ENCODE measurements at regions not wholly inside any gene's neighbourhood (a gene's known extent, or its start where the extent isn't known, plus 50 kb on each side); places are given as distances from the start of the nearest gene placed in this dataset.

DNA sequence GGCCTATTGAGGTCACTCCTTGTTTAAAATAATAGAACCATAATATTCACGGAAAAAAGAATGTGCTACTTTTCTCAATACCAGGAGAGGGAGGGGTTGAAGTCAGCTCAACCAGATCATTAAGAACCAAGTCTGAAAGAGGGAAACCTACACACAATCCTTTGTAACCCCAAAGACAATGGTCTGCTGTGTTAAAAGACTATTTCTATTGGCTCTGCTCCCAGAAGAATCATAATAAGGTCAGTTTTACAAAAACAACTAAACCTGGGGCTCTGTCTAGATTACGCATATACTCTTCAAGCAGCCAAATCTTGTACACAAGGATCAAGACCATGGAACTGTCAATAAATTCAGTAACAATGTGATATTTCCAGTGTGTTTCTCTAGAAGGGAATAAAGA, 177.2 kb upstream of the CRIM1 start:
- Histone ChIP-seq H3K4me1 (ENCODE audit: insufficient read depth, low read length) (no peaks in the 10 kb centered on the region), H3K27me3 (ENCODE audit: low read length) (no peaks in the 10 kb centered on the region; the same call in 1 of the 2 replicates), H3K9me3 (ENCODE audit: low read length) (no peaks in the 10 kb centered on the region), H3K36me3 (ENCODE audit: low read depth, low read length) (no peaks in the 10 kb centered on the region), H3K79me2 (ENCODE audit: low read length) (no peaks in the 10 kb centered on the region), H4K20me1 (ENCODE audit: low read length) (no peaks in the 10 kb centered on the region), H3K9ac (ENCODE audit: low read length) (no peak overlapping the region), H2AFZ (ENCODE audit: low read length) (no peak overlapping the region), H3K9me2 (replicated peaks; ENCODE audit: low read length) (no peaks in the 10 kb centered on the region), H3K27ac (ENCODE audit: low read length) (no peak overlapping the region), H3K4me3 (ENCODE audit: low read length) (no peak overlapping the region), H3F3A (ENCODE audit: low read length, unreplicated experiment) (no peaks in the 10 kb centered on the region), H3K4me2 (ENCODE audit: low read length) (no peak overlapping the region)
- BruUV-seq (replicated peaks) = no TSS peak
- ChIA-PET CTCF (no interaction called here), POLR2A (ENCODE audit: unreplicated experiment) (no interaction called here)
- no peak for TF ChIP-seq EZH2phosphoT487 (IDR thresholded peaks at IDR 0.05; ENCODE audit: borderline replicate concordance, low read length)
- intact Hi-C loops (cut with micrococcal nuclease) = no loop called here
- DNase-seq = no peak
- no peak for ATAC-seq

DNA sequence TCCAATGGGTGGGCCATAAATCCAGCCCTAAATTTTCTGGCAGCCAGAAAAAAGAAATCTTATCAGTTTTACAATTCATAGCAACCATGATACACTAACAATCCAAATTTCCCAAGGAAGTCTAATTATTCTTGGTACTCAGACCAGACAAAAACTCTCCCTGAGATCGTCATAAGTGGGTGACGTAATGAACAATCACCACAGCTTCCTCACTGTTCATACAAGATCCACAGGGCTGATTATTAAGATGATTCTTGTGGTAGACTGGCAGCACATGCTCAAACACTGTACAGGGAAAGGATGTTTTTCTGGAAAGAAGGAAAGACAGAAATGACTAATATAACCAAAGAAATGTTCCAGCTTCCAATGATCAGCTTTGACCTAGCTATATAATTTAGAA, 178.3 kb upstream of the CRIM1 start:
- POLR2A ChIA-PET (ENCODE audit: unreplicated experiment) = no interaction called here
- H3K9ac ChIP-seq (ENCODE audit: low read length) = no peak overlapping the region
- no peak overlapping the region for H3K27ac ChIP-seq (ENCODE audit: low read length)
- no peak overlapping the region for H2AFZ ChIP-seq (ENCODE audit: low read length)
- ATAC-seq (no peak), DNase-seq (no peak)
- no peaks in the 10 kb centered on the region for H3K9me2 ChIP-seq (replicated peaks; ENCODE audit: low read length)
- H4K20me1 ChIP-seq (ENCODE audit: low read length) = no peaks in the 10 kb centered on the region
- no peaks in the 10 kb centered on the region for H3K9me3 ChIP-seq (ENCODE audit: low read length)
- no peaks in the 10 kb centered on the region for H3K4me1 ChIP-seq (ENCODE audit: insufficient read depth, low read length)
- H3K36me3 ChIP-seq (ENCODE audit: low read depth, low read length) = no peaks in the 10 kb centered on the region
- intact Hi-C loops (cut with micrococcal nuclease) = no loop called here
- CTCF ChIA-PET = no interaction called here
- no peak for TF ChIP-seq EZH2 (IDR thresholded peaks at IDR 0.05; ENCODE audit: low read length, unreplicated experiment)
- no peaks in the 10 kb centered on the region for H3K79me2 ChIP-seq (ENCODE audit: low read length)
- no peak overlapping the region for H3K4me2 ChIP-seq (ENCODE audit: low read length)
- H3K27me3 ChIP-seq (ENCODE audit: low read length) = no peaks in the 10 kb centered on the region; the same call in 1 of the 2 replicates
- H3K4me3 ChIP-seq (ENCODE audit: low read length) = no peak overlapping the region
- BruUV-seq (replicated peaks) = no TSS peak
- no peaks in the 10 kb centered on the region for H3F3A ChIP-seq (ENCODE audit: low read length, unreplicated experiment)

DNA sequence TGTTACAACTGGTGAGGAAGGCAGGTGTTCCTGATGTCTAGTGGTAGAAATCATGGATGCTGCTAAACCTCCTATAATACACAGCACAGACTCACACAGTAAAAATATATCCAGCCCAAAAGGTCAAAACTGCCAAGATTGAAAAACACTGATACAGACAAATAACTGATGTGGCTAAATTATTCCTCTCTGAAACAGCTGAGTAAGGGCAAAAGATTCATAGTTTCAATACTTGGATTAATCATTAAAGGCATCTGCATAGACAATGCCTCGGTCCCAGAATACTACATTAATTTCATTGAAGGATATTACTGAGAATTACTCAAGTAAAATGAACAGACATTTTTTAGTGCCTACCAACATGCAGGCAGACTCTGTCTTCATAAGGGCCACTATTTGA, 180.7 kb upstream of the CRIM1 start:
- TF ChIP-seq, protein P1, sequence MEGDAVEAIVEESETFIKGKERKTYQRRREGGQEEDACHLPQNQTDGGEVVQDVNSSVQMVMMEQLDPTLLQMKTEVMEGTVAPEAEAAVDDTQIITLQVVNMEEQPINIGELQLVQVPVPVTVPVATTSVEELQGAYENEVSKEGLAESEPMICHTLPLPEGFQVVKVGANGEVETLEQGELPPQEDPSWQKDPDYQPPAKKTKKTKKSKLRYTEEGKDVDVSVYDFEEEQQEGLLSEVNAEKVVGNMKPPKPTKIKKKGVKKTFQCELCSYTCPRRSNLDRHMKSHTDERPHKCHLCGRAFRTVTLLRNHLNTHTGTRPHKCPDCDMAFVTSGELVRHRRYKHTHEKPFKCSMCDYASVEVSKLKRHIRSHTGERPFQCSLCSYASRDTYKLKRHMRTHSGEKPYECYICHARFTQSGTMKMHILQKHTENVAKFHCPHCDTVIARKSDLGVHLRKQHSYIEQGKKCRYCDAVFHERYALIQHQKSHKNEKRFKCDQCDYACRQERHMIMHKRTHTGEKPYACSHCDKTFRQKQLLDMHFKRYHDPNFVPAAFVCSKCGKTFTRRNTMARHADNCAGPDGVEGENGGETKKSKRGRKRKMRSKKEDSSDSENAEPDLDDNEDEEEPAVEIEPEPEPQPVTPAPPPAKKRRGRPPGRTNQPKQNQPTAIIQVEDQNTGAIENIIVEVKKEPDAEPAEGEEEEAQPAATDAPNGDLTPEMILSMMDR (conservative IDR thresholded peaks at IDR 0.05; ENCODE audit: low read depth, low read length) = no peak
- no peak for TF ChIP-seq EZH2phosphoT487 (IDR thresholded peaks at IDR 0.05; ENCODE audit: borderline replicate concordance, low read length)
- no peak for TF ChIP-seq EZH2 (IDR thresholded peaks at IDR 0.05; ENCODE audit: low read length, unreplicated experiment)
- CTCF ChIA-PET = no interaction called here
- H3K9ac ChIP-seq (ENCODE audit: low read length) = no peak overlapping the region
- intact Hi-C loops (cut with micrococcal nuclease) = no loop called here
- no peaks in the 10 kb centered on the region for H3K9me3 ChIP-seq (ENCODE audit: low read length)
- H3K79me2 ChIP-seq (ENCODE audit: low read length) = no peaks in the 10 kb centered on the region
- no peak overlapping the region for H3K4me2 ChIP-seq (ENCODE audit: low read length)
- no peak for DNase-seq
- H3K27me3 ChIP-seq (ENCODE audit: low read length) = peaks cover 4% of the 10 kb centered on the region; the same call in 1 of the 2 replicates
- BruUV-seq (replicated peaks) = no TSS peak
- POLR2A ChIA-PET (ENCODE audit: unreplicated experiment) = no interaction called here
- H4K20me1 ChIP-seq (ENCODE audit: low read length) = no peaks in the 10 kb centered on the region
- H3K9me2 ChIP-seq (replicated peaks; ENCODE audit: low read length) = no peaks in the 10 kb centered on the region
- no peak overlapping the region for H2AFZ ChIP-seq (ENCODE audit: low read length)
- no peak overlapping the region for H3K27ac ChIP-seq (ENCODE audit: low read length)
- no peak overlapping the region for H3K4me3 ChIP-seq (ENCODE audit: low read length)
- no peaks in the 10 kb centered on the region for H3K36me3 ChIP-seq (ENCODE audit: low read depth, low read length)
- H3F3A ChIP-seq (ENCODE audit: low read length, unreplicated experiment) = no peaks in the 10 kb centered on the region
- H3K4me1 ChIP-seq (ENCODE audit: insufficient read depth, low read length) = no peaks in the 10 kb centered on the region
- no peak for ATAC-seq

DNA sequence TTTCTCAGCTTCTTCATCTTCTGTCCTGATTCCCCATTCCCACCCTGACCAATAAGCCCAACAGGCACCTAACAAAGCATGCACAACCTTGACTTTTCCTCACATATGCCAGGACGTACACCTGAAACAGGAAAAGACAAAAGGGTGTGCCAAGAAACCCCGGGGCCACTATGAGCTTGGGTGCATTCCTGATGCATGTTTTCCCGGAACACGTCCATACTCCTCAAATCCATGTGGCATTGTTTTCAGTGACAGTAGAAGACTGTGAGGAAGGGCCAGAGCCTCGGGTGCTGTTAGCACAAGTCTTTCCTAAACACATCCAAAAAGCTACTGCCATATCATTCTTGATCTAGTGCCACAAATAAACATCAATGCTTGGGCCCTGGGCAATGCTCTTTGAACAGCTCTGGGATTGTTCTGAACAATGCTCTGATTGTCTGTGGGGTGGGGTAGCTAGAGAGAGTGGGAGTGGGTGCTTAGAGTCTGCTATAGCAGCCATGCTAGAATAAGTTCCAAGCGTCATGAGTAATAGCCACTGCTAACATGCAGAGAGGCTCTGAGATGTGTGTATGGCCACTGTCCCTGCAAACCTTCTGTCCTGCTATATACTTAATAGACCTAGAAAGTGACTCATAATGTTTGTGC, 181.7 kb upstream of the CRIM1 start:
- no TSS peak for BruUV-seq (replicated peaks)
- CTCF ChIA-PET = no interaction called here
- intact Hi-C loops (cut with micrococcal nuclease) = no loop called here

More for the DNA sequence above, 181.7 kb upstream of the CRIM1 start:
- Histone ChIP-seq H2AFZ (ENCODE audit: low read length) (no peak overlapping the region), H3K36me3 (ENCODE audit: low read depth, low read length) (no peaks in the 10 kb centered on the region), H3K4me3 (ENCODE audit: low read length) (no peak overlapping the region), H4K20me1 (ENCODE audit: low read length) (no peaks in the 10 kb centered on the region), H3K4me2 (ENCODE audit: low read length) (no peak overlapping the region), H3K4me1 (ENCODE audit: insufficient read depth, low read length) (no peaks in the 10 kb centered on the region), H3K79me2 (ENCODE audit: low read length) (no peaks in the 10 kb centered on the region), H3F3A (ENCODE audit: low read length, unreplicated experiment) (no peaks in the 10 kb centered on the region), H3K9me2 (replicated peaks; ENCODE audit: low read length) (no peaks in the 10 kb centered on the region), H3K27ac (ENCODE audit: low read length) (no peak overlapping the region), H3K27me3 (ENCODE audit: low read length) (peaks cover 9% of the 10 kb centered on the region; the same call in 1 of the 2 replicates), H3K9ac (ENCODE audit: low read length) (no peak overlapping the region), H3K9me3 (ENCODE audit: low read length) (no peaks in the 10 kb centered on the region)
- DNase-seq = no peak
- ATAC-seq = no peak
- no peak for TF ChIP-seq EZH2 (IDR thresholded peaks at IDR 0.05; ENCODE audit: low read length, unreplicated experiment)
- TF ChIP-seq, protein P1 (conservative IDR thresholded peaks at IDR 0.05; ENCODE audit: low read depth, low read length) = no peak
- TF ChIP-seq EZH2phosphoT487 (IDR thresholded peaks at IDR 0.05; ENCODE audit: borderline replicate concordance, low read length) = no peak
- POLR2A ChIA-PET (ENCODE audit: unreplicated experiment) = no interaction called here
